Colonic mucosa (tissue), 4 donors: ENCODE measurements at regions not wholly inside any gene's neighbourhood (a gene's known extent, or its start where the extent isn't known, plus 50 kb on each side); places are given as distances from the start of the nearest gene placed in this dataset.

ENCODE experiments used
- DNase-seq: peaks from one replicate; pipeline ENCODE4 v3.0.0-alpha.2; 2020
- H3K27ac ChIP-seq: fragments of 200-600 bp; one replicate; pipeline ENCODE4 v1.8.0; 2021
- H3K27me3 ChIP-seq: fragments of 200-600 bp; one replicate; pipeline ENCODE4 v1.8.0; 2021
- H3K36me3 ChIP-seq: fragments of 200-600 bp; one replicate; pipeline ENCODE4 v1.8.0; 2021
- H3K4me1 ChIP-seq: fragments of 200-600 bp; one replicate; pipeline ENCODE4 v1.8.0; 2021; ENCODE audit warnings: mild to moderate bottlenecking
- H3K4me3 ChIP-seq: fragments of 200-600 bp; one replicate; pipeline ENCODE4 v1.8.0; 2021
- H3K9ac ChIP-seq, 2 donors: one replicate each; pipeline ENCODE4 v1.7.0; 2013; ENCODE audit warnings: control low read depth in 2 of 2, low read depth in 2 of 2, low read length in 2 of 2
- H3K9me3 ChIP-seq: fragments of 200-600 bp; one replicate; pipeline ENCODE4 v1.8.0; 2021
- CTCF ChIP-seq: fragments of 200-600 bp; IDR thresholded peaks from one replicate; pipeline ENCODE4 v1.8.0; 2022; ENCODE audit warnings: antibody characterized with exemption, mild to moderate bottlenecking
- intact Hi-C: fragments of 100-400 bp; cut with DNase I; formaldehyde crosslinking; loops from one replicate; pipeline ENCODE4 v1.14.1; 2022
- donor health status: healthy.
- donor health status: DM: no; HTN: no; CAD: no.
- donor health status: DM: no; HTN: no; CAD: no.

DNA sequence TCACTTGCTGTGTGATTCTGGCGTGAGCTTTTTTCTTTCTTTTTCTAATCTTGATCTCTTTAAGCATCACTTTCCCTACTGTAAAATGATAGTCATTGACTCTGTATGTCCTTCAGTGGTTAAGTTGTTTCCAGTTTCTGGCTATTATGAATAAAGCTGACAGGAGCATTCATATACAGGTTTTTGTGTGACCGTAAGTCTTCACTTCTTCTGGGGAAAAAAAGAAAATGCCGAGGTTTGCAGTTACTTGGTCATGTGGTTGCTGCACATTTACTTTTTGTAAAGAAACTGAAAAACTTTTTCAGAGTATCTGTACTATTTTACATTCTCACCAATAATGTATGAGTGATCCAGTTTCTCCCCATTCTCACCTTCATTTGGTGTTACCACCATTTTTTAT, 247.4 kb upstream of the RBMS3 start:
- Histone ChIP-seq H3K36me3 (no peaks in the 10 kb centered on the region), H3K27ac (no peak overlapping the region), H3K27me3 (no peaks in the 10 kb centered on the region), H3K9me3 (no peaks in the 10 kb centered on the region), H3K4me1 (no peaks in the 10 kb centered on the region), H3K9ac (no peak overlapping the region), H3K4me3 (no peak overlapping the region)
- intact Hi-C loops: no loop called here
- no peak for DNase-seq
- no peak for TF ChIP-seq CTCF

DNA sequence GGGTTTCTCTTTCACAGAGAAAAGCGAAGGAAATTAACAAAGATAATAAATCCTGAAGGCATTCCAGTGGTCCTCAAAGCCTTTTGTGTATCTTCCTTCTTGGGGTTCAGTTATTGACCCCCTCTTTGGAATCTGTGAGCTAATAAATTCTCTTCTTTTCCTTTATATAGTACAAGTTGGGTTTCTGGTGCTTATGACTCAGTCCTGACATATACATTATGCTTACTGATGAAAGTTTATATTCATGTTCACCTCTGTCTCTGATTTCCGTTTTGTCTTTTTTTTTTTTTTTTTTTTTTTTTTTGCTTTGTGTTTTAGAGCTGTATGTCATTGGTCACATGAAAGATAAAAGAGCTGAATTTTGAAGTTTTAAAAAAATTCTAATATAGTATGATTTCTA, 230.7 kb upstream of the RBMS3 start:
- Histone ChIP-seq H3K4me3 (no peak overlapping the region), H3K9ac (no peak overlapping the region), H3K4me1 (no peaks in the 10 kb centered on the region), H3K9me3 (no peaks in the 10 kb centered on the region), H3K36me3 (no peaks in the 10 kb centered on the region), H3K27ac (no peak overlapping the region), H3K27me3 (no peaks in the 10 kb centered on the region)
- no peak for DNase-seq
- intact Hi-C loops: no loop called here
- TF ChIP-seq CTCF: no peak

DNA sequence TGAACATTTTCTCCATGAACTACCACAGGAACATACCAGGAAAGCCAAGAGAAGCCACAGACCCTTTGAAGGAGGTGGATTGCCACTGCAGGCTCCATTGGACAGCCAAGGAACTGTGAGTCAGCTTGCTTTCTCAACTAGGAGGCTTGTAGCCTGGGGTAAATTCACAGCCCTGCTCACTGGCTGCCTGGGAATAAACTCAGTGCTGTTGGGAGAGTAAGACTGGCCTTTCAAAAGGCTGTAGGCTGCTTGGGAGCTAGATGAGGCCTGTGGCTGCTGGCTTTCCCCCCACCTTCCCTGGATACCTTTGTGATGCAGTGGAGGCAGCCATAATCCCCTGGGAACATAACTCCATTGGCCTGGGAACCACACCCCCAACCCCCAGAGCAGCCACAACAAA, 223.5 kb upstream of the RBMS3 start:
- DNase-seq: no peak
- no peaks in the 10 kb centered on the region for H3K27me3 ChIP-seq
- no peaks in the 10 kb centered on the region for H3K36me3 ChIP-seq
- no peaks in the 10 kb centered on the region for H3K4me1 ChIP-seq
- H3K9me3 ChIP-seq: no peaks in the 10 kb centered on the region
- no peak overlapping the region for H3K27ac ChIP-seq
- no peak overlapping the region for H3K4me3 ChIP-seq
- H3K9ac ChIP-seq: no peak overlapping the region
- no peak for TF ChIP-seq CTCF
- intact Hi-C loops: no loop called here

GRCh38 chr3:29064085-29064484, 216.8 kb upstream of the RBMS3 start:
- Histone ChIP-seq H3K4me3 (no peak overlapping the region), H3K4me1 (no peaks in the 10 kb centered on the region), H3K27me3 (no peaks in the 10 kb centered on the region), H3K9ac (no peak overlapping the region), H3K9me3 (no peaks in the 10 kb centered on the region), H3K27ac (no peak overlapping the region), H3K36me3 (no peaks in the 10 kb centered on the region)
- no peak for TF ChIP-seq CTCF
- no peak for DNase-seq
- intact Hi-C loops: no loop called here

DNA sequence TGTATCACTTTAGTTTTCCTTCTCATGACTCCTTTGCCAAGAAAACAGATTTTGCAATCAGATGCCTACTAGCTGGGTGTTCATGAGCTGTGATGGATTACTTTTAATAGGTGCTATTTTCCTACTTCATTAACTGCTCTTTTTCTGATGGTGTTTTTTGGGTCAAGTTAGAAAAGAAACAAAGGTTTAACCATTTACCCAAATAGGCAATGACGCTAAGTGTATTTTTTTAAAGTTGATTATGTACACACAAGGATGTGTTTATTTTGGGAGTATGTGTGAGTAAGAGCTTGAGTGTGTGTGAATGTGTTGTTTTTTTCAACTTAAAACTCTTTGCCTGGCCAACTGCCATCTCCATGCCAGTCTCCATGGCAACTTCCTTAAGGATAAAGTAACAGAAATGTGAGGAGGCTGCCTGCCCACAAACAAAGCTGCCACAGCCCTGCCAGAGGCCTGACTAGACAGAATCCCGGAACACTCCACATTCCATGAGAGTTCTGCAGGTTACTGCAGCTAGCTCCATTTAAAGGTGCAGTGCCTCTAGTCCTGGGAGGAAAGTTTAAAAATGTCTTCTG, 215.6 kb upstream of the RBMS3 start:
- no peaks in the 10 kb centered on the region for H3K4me1 ChIP-seq
- H3K9ac ChIP-seq: no peak overlapping the region
- H3K27ac ChIP-seq: no peak overlapping the region
- no peak for TF ChIP-seq CTCF
- intact Hi-C loops: no loop called here
- no peaks in the 10 kb centered on the region for H3K9me3 ChIP-seq
- no peak overlapping the region for H3K4me3 ChIP-seq
- no peaks in the 10 kb centered on the region for H3K36me3 ChIP-seq
- no peaks in the 10 kb centered on the region for H3K27me3 ChIP-seq
- no peak for DNase-seq

- intact Hi-C loops: no loop called here
Observed at GRCh38 chr3:29067007-29067406, 213.9 kb upstream of the RBMS3 start.

More at GRCh38 chr3:29067007-29067406, 213.9 kb upstream of the RBMS3 start:
- Histone ChIP-seq H3K4me1 (no peaks in the 10 kb centered on the region), H3K27ac (no peak overlapping the region), H3K4me3 (no peak overlapping the region), H3K9me3 (no peaks in the 10 kb centered on the region), H3K9ac (no peak overlapping the region), H3K36me3 (no peaks in the 10 kb centered on the region), H3K27me3 (no peaks in the 10 kb centered on the region)
- DNase-seq: no peak
- no peak for TF ChIP-seq CTCF
